ENCODE measurements at regions not wholly inside any gene's neighbourhood (a gene's known extent, or its start where the extent isn't known, plus 50 kb on each side); places are given as distances from the start of the nearest gene placed in this dataset.
"Not testable (repeated sequence)": the region's sequence is repeated elsewhere in the genome, so short reads cannot be mapped to it uniquely, and the experiment has no call there.

GRCh38 chr1:199245946-199246345, 607.1 kb downstream of the PTPRC start:
- peaks cover 23% of the 10 kb centered on the region for H3K4me1 ChIP-seq (ENCODE audit: insufficient read depth, low read length)
- H3K27me3 ChIP-seq (ENCODE audit: insufficient read depth, low read length, poor library complexity): no peaks in the 10 kb centered on the region
- no peaks in the 10 kb centered on the region for H4K20me1 ChIP-seq (ENCODE audit: insufficient read depth, low read length)
- H3K9ac ChIP-seq (ENCODE audit: low read depth, low read length): no peak overlapping the region
- no peak overlapping the region for H3K4me3 ChIP-seq (ENCODE audit: low read depth in 1 of 2, low read length in 2 of 2)
- no peak overlapping the region for H2AFZ ChIP-seq (ENCODE audit: low read depth, low read length)
- no peaks in the 10 kb centered on the region for H3K9me3 ChIP-seq (ENCODE audit: insufficient read depth, low read length, severe bottlenecking)
- peaks cover 24% of the 10 kb centered on the region for H3K79me2 ChIP-seq (ENCODE audit: insufficient read depth, low read length)
- H3K27ac ChIP-seq (ENCODE audit: low read length): no peak overlapping the region
- no peak overlapping the region for H3K4me2 ChIP-seq (ENCODE audit: insufficient read depth, low read length)
- DNase-seq (no peak), ATAC-seq (ENCODE audit: insufficient read depth, low read depth) (no peak)
- H3K36me3 ChIP-seq (ENCODE audit: insufficient read depth, low read length): no peaks in the 10 kb centered on the region
- no peak for TF ChIP-seq EZH2 (IDR thresholded peaks at IDR 0.05; ENCODE audit: borderline replicate concordance, low read depth, low read length, severe bottlenecking)
- no peak for TF ChIP-seq CTCF (IDR thresholded peaks at IDR 0.05; ENCODE audit: borderline replicate concordance, extremely low read depth, low read length, poor library complexity, severe bottlenecking)

GRCh38 chr1:199246716-199247115, 607.9 kb downstream of the PTPRC start:
- Histone ChIP-seq H3K4me3 (ENCODE audit: low read depth in 1 of 2, low read length in 2 of 2) (no peak overlapping the region), H2AFZ (ENCODE audit: low read depth, low read length) (no peak overlapping the region), H3K9ac (ENCODE audit: low read depth, low read length) (no peak overlapping the region), H3K79me2 (ENCODE audit: insufficient read depth, low read length) (peaks cover 24% of the 10 kb centered on the region), H3K36me3 (ENCODE audit: insufficient read depth, low read length) (no peaks in the 10 kb centered on the region), H3K9me3 (ENCODE audit: insufficient read depth, low read length, severe bottlenecking) (no peaks in the 10 kb centered on the region), H3K4me1 (ENCODE audit: insufficient read depth, low read length) (peaks cover 22% of the 10 kb centered on the region), H3K4me2 (ENCODE audit: insufficient read depth, low read length) (no peak overlapping the region), H3K27me3 (ENCODE audit: insufficient read depth, low read length, poor library complexity) (no peaks in the 10 kb centered on the region), H3K27ac (ENCODE audit: low read length) (no peak overlapping the region), H4K20me1 (ENCODE audit: insufficient read depth, low read length) (no peaks in the 10 kb centered on the region)
- TF ChIP-seq CTCF (IDR thresholded peaks at IDR 0.05; ENCODE audit: borderline replicate concordance, extremely low read depth, low read length, poor library complexity, severe bottlenecking) (no peak), EZH2 (IDR thresholded peaks at IDR 0.05; ENCODE audit: borderline replicate concordance, low read depth, low read length, severe bottlenecking) (no peak)
- no peak for ATAC-seq (ENCODE audit: insufficient read depth, low read depth)
- DNase-seq: no peak

GRCh38 chr1:199247891-199248290, 609.1 kb downstream of the PTPRC start:
- H3K36me3 ChIP-seq (ENCODE audit: insufficient read depth, low read length): no peaks in the 10 kb centered on the region
- no peak overlapping the region for H3K4me3 ChIP-seq (ENCODE audit: low read depth in 1 of 2, low read length in 2 of 2)
- H3K9ac ChIP-seq (ENCODE audit: low read depth, low read length): no peak overlapping the region
- no peaks in the 10 kb centered on the region for H3K27me3 ChIP-seq (ENCODE audit: insufficient read depth, low read length, poor library complexity)
- H3K9me3 ChIP-seq (ENCODE audit: insufficient read depth, low read length, severe bottlenecking): no peaks in the 10 kb centered on the region
- DNase-seq (no peak), ATAC-seq (ENCODE audit: insufficient read depth, low read depth) (no peak)
- no peak overlapping the region for H3K4me2 ChIP-seq (ENCODE audit: insufficient read depth, low read length)
- H3K79me2 ChIP-seq (ENCODE audit: insufficient read depth, low read length): peaks cover 14% of the 10 kb centered on the region
- TF ChIP-seq CTCF (IDR thresholded peaks at IDR 0.05; ENCODE audit: borderline replicate concordance, extremely low read depth, low read length, poor library complexity, severe bottlenecking) (no peak), EZH2 (IDR thresholded peaks at IDR 0.05; ENCODE audit: borderline replicate concordance, low read depth, low read length, severe bottlenecking) (no peak)
- peaks cover 10% of the 10 kb centered on the region for H3K4me1 ChIP-seq (ENCODE audit: insufficient read depth, low read length)
- H3K27ac ChIP-seq (ENCODE audit: low read length): no peak overlapping the region
- H2AFZ ChIP-seq (ENCODE audit: low read depth, low read length): no peak overlapping the region
- no peaks in the 10 kb centered on the region for H4K20me1 ChIP-seq (ENCODE audit: insufficient read depth, low read length)

- H3K4me2 ChIP-seq (ENCODE audit: insufficient read depth, low read length); DNase-seq; H3K79me2 ChIP-seq (ENCODE audit: insufficient read depth, low read length); H3K4me1 ChIP-seq (ENCODE audit: insufficient read depth, low read length); H3K27ac ChIP-seq (ENCODE audit: low read length); H2AFZ ChIP-seq (ENCODE audit: low read depth, low read length); ATAC-seq (ENCODE audit: insufficient read depth, low read depth); H3K9ac ChIP-seq (ENCODE audit: low read depth, low read length); H3K9me3 ChIP-seq (ENCODE audit: insufficient read depth, low read length, severe bottlenecking); H3K27me3 ChIP-seq (ENCODE audit: insufficient read depth, low read length, poor library complexity); H3K36me3 ChIP-seq (ENCODE audit: insufficient read depth, low read length); H4K20me1 ChIP-seq (ENCODE audit: insufficient read depth, low read length); H3K4me3 ChIP-seq (ENCODE audit: low read depth in 1 of 2, low read length in 2 of 2): not testable (repeated sequence)
Observed at GRCh38 chr1:199254040-199254439, 615.2 kb downstream of the PTPRC start.

All from DND-41 (cell line).